Upper lobe of left lung (tissue), 4 donors: ENCODE measurements at regions not wholly inside any gene's neighbourhood (a gene's known extent, or its start where the extent isn't known, plus 50 kb on each side); places are given as distances from the start of the nearest gene placed in this dataset.

Experiments
- POLR2A ChIP-seq, 4 donors: fragments of 450-650 bp; IDR thresholded peaks; one replicate each; pipeline ENCODE4 v1.5.1; 2016 to 2017; ENCODE audit warnings: antibody characterized with exemption in 4 of 4, mild to moderate bottlenecking in 2 of 4
- TF ChIP-seq, protein P1 (sequence below), 6 experiments: fragments of 450-650 bp in 4 of 6; fragments of 200-600 bp in 2 of 6; sonication (generic) in 2 of 6; IDR thresholded peaks; one replicate each; pipeline ENCODE4 v1.5.1; 2016 to 2019; ENCODE audit warnings: antibody characterized with exemption in 6 of 6

DNA sequence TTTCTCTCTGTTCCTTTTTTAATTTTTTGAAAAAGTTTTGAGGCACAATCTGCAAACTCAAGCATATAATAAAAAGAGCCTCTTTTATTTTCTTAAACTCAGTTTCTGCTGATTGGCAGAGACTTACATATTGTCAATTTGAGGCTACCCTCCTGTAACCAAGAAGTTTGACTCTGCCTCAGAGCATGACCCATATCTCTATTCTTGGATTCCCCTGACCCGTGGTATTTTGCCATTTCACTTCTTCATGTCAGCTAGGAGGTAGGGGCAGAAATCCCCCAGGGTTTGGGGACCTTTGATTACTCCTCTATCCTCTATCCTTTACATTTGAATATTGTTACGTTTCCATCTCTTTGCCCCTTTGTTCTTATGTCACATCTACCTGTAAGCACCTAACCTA is 479.1 kb upstream of the ALCAM start:
- no peak for TF ChIP-seq POLR2A (IDR thresholded peaks at IDR 0.05)
- TF ChIP-seq, protein P1, sequence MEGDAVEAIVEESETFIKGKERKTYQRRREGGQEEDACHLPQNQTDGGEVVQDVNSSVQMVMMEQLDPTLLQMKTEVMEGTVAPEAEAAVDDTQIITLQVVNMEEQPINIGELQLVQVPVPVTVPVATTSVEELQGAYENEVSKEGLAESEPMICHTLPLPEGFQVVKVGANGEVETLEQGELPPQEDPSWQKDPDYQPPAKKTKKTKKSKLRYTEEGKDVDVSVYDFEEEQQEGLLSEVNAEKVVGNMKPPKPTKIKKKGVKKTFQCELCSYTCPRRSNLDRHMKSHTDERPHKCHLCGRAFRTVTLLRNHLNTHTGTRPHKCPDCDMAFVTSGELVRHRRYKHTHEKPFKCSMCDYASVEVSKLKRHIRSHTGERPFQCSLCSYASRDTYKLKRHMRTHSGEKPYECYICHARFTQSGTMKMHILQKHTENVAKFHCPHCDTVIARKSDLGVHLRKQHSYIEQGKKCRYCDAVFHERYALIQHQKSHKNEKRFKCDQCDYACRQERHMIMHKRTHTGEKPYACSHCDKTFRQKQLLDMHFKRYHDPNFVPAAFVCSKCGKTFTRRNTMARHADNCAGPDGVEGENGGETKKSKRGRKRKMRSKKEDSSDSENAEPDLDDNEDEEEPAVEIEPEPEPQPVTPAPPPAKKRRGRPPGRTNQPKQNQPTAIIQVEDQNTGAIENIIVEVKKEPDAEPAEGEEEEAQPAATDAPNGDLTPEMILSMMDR (IDR thresholded peaks at IDR 0.05), result no peak
